Fibroblast of lung (primary cell): ENCODE measurements at regions not wholly inside any gene's neighbourhood (a gene's known extent, or its start where the extent isn't known, plus 50 kb on each side); places are given as distances from the start of the nearest gene placed in this dataset.

Source experiments
- DNase-seq, 2 donors: peaks; one replicate each; pipeline versions ENCODE4 v3.0.0 to v3.0.0-alpha.2; 2010; ENCODE audit warnings: low read depth in 2 of 2
- H2AFZ ChIP-seq: 2 replicates; pipeline ENCODE4 v1.5.1; 2012; ENCODE audit warnings: low read length, control low read depth, inconsistent platforms
- H3K27ac ChIP-seq: 2 replicates; pipeline ENCODE4 v1.5.1; 2011; ENCODE audit warnings: low read length, control low read depth; ENCODE audit not compliant: insufficient read depth
- H3K27me3 ChIP-seq: 2 replicates; pipeline ENCODE4 v1.5.1; 2011; ENCODE audit warnings: mild to moderate bottlenecking, low read length; ENCODE audit not compliant: control insufficient read depth, insufficient read depth
- H3K36me3 ChIP-seq: 2 replicates; pipeline ENCODE4 v1.5.1; 2011; ENCODE audit warnings: low read length; ENCODE audit not compliant: control insufficient read depth, insufficient read depth
- H3K4me1 ChIP-seq: 2 replicates; pipeline ENCODE4 v1.5.1; 2011; ENCODE audit warnings: low read length; ENCODE audit not compliant: control insufficient read depth, insufficient read depth; ENCODE audit errors: extremely low read depth
- H3K4me2 ChIP-seq: 2 replicates; pipeline ENCODE4 v1.5.1; 2011; ENCODE audit warnings: low read length, control low read depth; ENCODE audit not compliant: insufficient read depth; ENCODE audit errors: extremely low read depth
- H3K4me3 ChIP-seq, 4 experiments: fragments of 200-600 bp in 1 of 4; sonication (generic) in 1 of 4; replicated peaks in 1 of 4; 2 replicates each; pipeline ENCODE4 v1.5.1; 2011 to 2016; ENCODE audit warnings: low read length in 4 of 4, low read depth in 3 of 4, mild to moderate bottlenecking in 3 of 4, control low read depth in 2 of 4, inconsistent platforms in 1 of 4, mixed read lengths in 1 of 4; ENCODE audit not compliant: insufficient read depth in 1 of 4; ENCODE audit errors: control extremely low read depth in 1 of 4
- H3K79me2 ChIP-seq: 2 replicates; pipeline ENCODE4 v1.5.1; 2012; ENCODE audit warnings: mild to moderate bottlenecking, low read length, inconsistent platforms; ENCODE audit not compliant: control insufficient read depth, insufficient read depth
- H3K9ac ChIP-seq: 2 replicates; pipeline ENCODE4 v1.5.1; 2011; ENCODE audit warnings: mild to moderate bottlenecking, low read length, control low read depth; ENCODE audit not compliant: insufficient read depth
- H3K9me3 ChIP-seq: 2 replicates; pipeline ENCODE4 v1.5.1; 2012; ENCODE audit warnings: low read depth, low read length; ENCODE audit not compliant: control insufficient read depth, insufficient read depth
- H4K20me1 ChIP-seq: 2 replicates; pipeline ENCODE4 v1.5.1; 2011; ENCODE audit warnings: low read length; ENCODE audit not compliant: control insufficient read depth, insufficient read depth; ENCODE audit errors: extremely low read depth
- EZH2 ChIP-seq: IDR thresholded peaks from 2 replicates; pipeline ENCODE4 v1.5.1; 2012; ENCODE audit warnings: low read length, control low read depth, mild to moderate bottlenecking; ENCODE audit errors: missing control alignments
- TF ChIP-seq, protein P1 (sequence below), 2 donors: IDR thresholded peaks in 1 of 2; conservative IDR thresholded peaks in 1 of 2; 1 replicate in 1 of 2; 2 replicates in 1 of 2; pipeline ENCODE4 v1.5.1; 2011 to 2012; ENCODE audit warnings: low read length in 2 of 2, control low read depth in 1 of 2, inconsistent platforms in 1 of 2, low read depth in 1 of 2, mild to moderate bottlenecking in 1 of 2

DNA sequence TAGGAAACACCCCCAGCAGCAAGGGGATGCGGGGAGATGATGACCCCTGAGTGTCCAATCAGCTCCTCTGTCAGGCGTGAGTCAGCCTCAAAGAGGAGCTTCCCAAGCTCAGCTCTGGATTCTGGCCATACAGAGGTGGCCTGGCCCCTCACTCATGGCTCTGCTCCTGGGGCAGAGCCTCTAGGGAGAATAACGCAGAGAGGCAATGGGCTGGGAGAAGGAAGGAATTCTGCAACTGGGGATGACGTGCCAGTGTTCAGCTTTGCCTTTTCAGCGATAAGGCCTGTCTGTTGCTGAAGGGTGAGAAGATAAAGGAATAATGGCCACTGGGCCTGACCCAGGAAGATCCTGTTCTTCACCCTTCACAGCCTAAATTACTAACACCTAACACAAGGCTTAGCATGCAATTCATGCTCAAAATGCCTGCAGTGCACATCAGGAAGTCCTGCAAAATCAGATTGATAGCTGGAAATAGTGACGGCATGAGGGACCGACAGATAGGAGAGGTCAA is 92.2 kb downstream of the TBX19 start:
- no peaks in the 10 kb centered on the region for H3K36me3 ChIP-seq
- no peaks in the 10 kb centered on the region for H3K4me1 ChIP-seq
- H3K27ac ChIP-seq, result no peak overlapping the region
- no peak overlapping the region for H3K9ac ChIP-seq
- no peak overlapping the region for H2AFZ ChIP-seq
- no peak for DNase-seq
- no peaks in the 10 kb centered on the region for H3K79me2 ChIP-seq
- H4K20me1 ChIP-seq, result no peaks in the 10 kb centered on the region
- no peaks in the 10 kb centered on the region for H3K27me3 ChIP-seq
- H3K4me2 ChIP-seq, result no peak overlapping the region
- H3K9me3 ChIP-seq, result no peaks in the 10 kb centered on the region
- H3K4me3 ChIP-seq, result no peak overlapping the region
- TF ChIP-seq, protein P1, sequence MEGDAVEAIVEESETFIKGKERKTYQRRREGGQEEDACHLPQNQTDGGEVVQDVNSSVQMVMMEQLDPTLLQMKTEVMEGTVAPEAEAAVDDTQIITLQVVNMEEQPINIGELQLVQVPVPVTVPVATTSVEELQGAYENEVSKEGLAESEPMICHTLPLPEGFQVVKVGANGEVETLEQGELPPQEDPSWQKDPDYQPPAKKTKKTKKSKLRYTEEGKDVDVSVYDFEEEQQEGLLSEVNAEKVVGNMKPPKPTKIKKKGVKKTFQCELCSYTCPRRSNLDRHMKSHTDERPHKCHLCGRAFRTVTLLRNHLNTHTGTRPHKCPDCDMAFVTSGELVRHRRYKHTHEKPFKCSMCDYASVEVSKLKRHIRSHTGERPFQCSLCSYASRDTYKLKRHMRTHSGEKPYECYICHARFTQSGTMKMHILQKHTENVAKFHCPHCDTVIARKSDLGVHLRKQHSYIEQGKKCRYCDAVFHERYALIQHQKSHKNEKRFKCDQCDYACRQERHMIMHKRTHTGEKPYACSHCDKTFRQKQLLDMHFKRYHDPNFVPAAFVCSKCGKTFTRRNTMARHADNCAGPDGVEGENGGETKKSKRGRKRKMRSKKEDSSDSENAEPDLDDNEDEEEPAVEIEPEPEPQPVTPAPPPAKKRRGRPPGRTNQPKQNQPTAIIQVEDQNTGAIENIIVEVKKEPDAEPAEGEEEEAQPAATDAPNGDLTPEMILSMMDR (conservative IDR thresholded peaks at IDR 0.05 in 1 of 2, IDR thresholded peaks at IDR 0.05 in 1 of 2; ENCODE audit: low read depth in 1 of 2, low read length in 2 of 2), result no peak
- no peak for TF ChIP-seq EZH2

GRCh38 chr1:168372307-168372706 is 91.6 kb downstream of the TBX19 start:
- H3K4me3 ChIP-seq, result no peak overlapping the region
- H4K20me1 ChIP-seq, result no peaks in the 10 kb centered on the region
- H2AFZ ChIP-seq, result no peak overlapping the region
- no peak overlapping the region for H3K27ac ChIP-seq
- H3K79me2 ChIP-seq, result no peaks in the 10 kb centered on the region
- H3K9ac ChIP-seq, result no peak overlapping the region
- H3K27me3 ChIP-seq, result no peaks in the 10 kb centered on the region
- no peaks in the 10 kb centered on the region for H3K4me1 ChIP-seq
- no peaks in the 10 kb centered on the region for H3K36me3 ChIP-seq
- TF ChIP-seq, protein P1 (conservative IDR thresholded peaks at IDR 0.05 in 1 of 2, IDR thresholded peaks at IDR 0.05 in 1 of 2; ENCODE audit: low read depth in 1 of 2, low read length in 2 of 2), result no peak
- TF ChIP-seq EZH2, result no peak
- no peak overlapping the region for H3K4me2 ChIP-seq
- H3K9me3 ChIP-seq, result no peaks in the 10 kb centered on the region
- no peak for DNase-seq

DNA sequence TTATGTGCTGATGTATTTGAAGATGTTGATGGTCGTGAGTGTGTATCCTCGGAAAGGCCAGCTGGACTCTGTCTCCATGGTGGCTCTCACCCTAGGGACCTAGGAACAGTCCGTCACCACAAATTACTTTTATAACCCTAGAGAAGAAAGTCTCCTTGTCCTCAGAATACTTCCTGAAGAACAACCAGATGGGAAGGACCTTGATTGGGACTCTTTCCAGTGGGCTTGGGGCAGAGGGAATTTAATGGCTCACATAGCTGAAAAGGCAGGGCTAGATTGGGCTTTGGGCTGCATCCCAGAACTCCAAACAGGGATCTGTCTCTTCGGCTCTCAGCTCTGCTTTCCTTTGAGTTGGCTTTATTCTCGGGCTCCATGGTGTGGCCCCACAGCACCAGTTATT is 90.8 kb downstream of the TBX19 start:
- no peak overlapping the region for H3K4me2 ChIP-seq
- no peak for DNase-seq
- no peaks in the 10 kb centered on the region for H3K4me1 ChIP-seq
- no peaks in the 10 kb centered on the region for H3K27me3 ChIP-seq
- no peaks in the 10 kb centered on the region for H3K9me3 ChIP-seq
- H3K4me3 ChIP-seq, result no peak overlapping the region
- H3K79me2 ChIP-seq, result no peaks in the 10 kb centered on the region
- H3K27ac ChIP-seq, result no peak overlapping the region
- H4K20me1 ChIP-seq, result no peaks in the 10 kb centered on the region
- H3K9ac ChIP-seq, result no peak overlapping the region
- TF ChIP-seq, protein P1 (conservative IDR thresholded peaks at IDR 0.05 in 1 of 2, IDR thresholded peaks at IDR 0.05 in 1 of 2; ENCODE audit: low read depth in 1 of 2, low read length in 2 of 2), result no peak
- no peak for TF ChIP-seq EZH2
- H3K36me3 ChIP-seq, result no peaks in the 10 kb centered on the region
- H2AFZ ChIP-seq, result no peak overlapping the region
